ENCODE measurements at regions not wholly inside any gene's neighbourhood (a gene's known extent, or its start where the extent isn't known, plus 50 kb on each side); places are given as distances from the start of the nearest gene placed in this dataset.

GRCh38 chr7:153564391-153564790, 487.8 kb upstream of the DPP6 start:
- no peaks in the 10 kb centered on the region for H3K4me1 Mint-ChIP-seq
- Histone ChIP-seq H3K9ac (ENCODE audit: insufficient read depth, low read length, poor library complexity, severe bottlenecking) (no peak overlapping the region), H3K27ac (ENCODE audit: low read depth in 1 of 2, low read length in 2 of 2) (no peak overlapping the region), H3K4me1 (ENCODE audit: control insufficient read depth in 1 of 2, insufficient read depth in 2 of 2, low read length in 2 of 2) (no peaks in the 10 kb centered on the region), H3K27me3 (ENCODE audit: control insufficient read depth in 2 of 2, insufficient read depth in 2 of 2, low read length in 2 of 2) (no peaks in the 10 kb centered on the region), H3K79me2 (ENCODE audit: insufficient read depth, low read length) (no peaks in the 10 kb centered on the region), H3K4me2 (replicated peaks; ENCODE audit: extremely low read depth, low read length, poor library complexity, severe bottlenecking) (no peak overlapping the region), H2AFZ (ENCODE audit: insufficient read depth, low read depth, low read length, poor library complexity, severe bottlenecking) (no peak overlapping the region), H3K36me3 (replicated peaks in 1 of 2; ENCODE audit: control insufficient read depth in 1 of 2, insufficient read depth in 2 of 2, low read length in 2 of 2) (no peaks in the 10 kb centered on the region), H4K20me1 (ENCODE audit: insufficient read depth, low read length) (no peaks in the 10 kb centered on the region), H3K4me3 (replicated peaks in 1 of 3; ENCODE audit: low read depth in 2 of 3, low read length in 3 of 3) (no peak overlapping the region), H3K9me3 (replicated peaks in 1 of 2; ENCODE audit: control insufficient read depth in 1 of 2, insufficient read depth in 1 of 2, low read length in 2 of 2) (peaks cover 40 to 49% of the 10 kb centered on the region in 2 donors)
- no peak overlapping the region for H3K27ac Mint-ChIP-seq
- 67% methylated on average over 1 of the region's 6 CpGs for WGBS (ENCODE audit: insufficient coverage)
- intact Hi-C loops (cut with micrococcal nuclease) = no loop called here
- peaks cover 7 to 30% (median 26%) of the 10 kb centered on the region in 7 donors for H3K9me3 Mint-ChIP-seq
- H3K36me3 Mint-ChIP-seq = no peaks in the 10 kb centered on the region
- TF ChIP-seq CTCF (IDR thresholded peaks at IDR 0.05) = no peak
- peaks cover 0 to 2% (median 0%) of the 10 kb centered on the region in 3 donors for H3K27me3 Mint-ChIP-seq (ENCODE audit: low read depth in 3 of 3)
- no peak for DNase-seq
- H3K4me3 Mint-ChIP-seq = no peak overlapping the region

GRCh38 chr7:153566324-153566723, 485.9 kb upstream of the DPP6 start:
- H3K36me3 ChIP-seq (replicated peaks in 1 of 2; ENCODE audit: control insufficient read depth in 1 of 2, insufficient read depth in 2 of 2, low read length in 2 of 2) = no peaks in the 10 kb centered on the region

More at GRCh38 chr7:153566324-153566723, 485.9 kb upstream of the DPP6 start:
- TF ChIP-seq CTCF (IDR thresholded peaks at IDR 0.05) = no peak
- Mint-ChIP-seq H3K27me3 (ENCODE audit: low read depth in 3 of 3) (peaks cover 0 to 2% (median 0%) of the 10 kb centered on the region in 3 donors), H3K4me3 (no peak overlapping the region), H3K36me3 (no peaks in the 10 kb centered on the region), H3K4me1 (no peaks in the 10 kb centered on the region), H3K27ac (no peak overlapping the region), H3K9me3 (peaks cover 19 to 33% (median 26%) of the 10 kb centered on the region in 7 donors)
- Histone ChIP-seq H4K20me1 (ENCODE audit: insufficient read depth, low read length) (no peaks in the 10 kb centered on the region), H2AFZ (ENCODE audit: insufficient read depth, low read depth, low read length, poor library complexity, severe bottlenecking) (no peak overlapping the region), H3K9ac (ENCODE audit: insufficient read depth, low read length, poor library complexity, severe bottlenecking) (no peak overlapping the region), H3K4me3 (replicated peaks in 1 of 3; ENCODE audit: low read depth in 2 of 3, low read length in 3 of 3) (no peak overlapping the region), H3K27ac (ENCODE audit: low read depth in 1 of 2, low read length in 2 of 2) (no peak overlapping the region), H3K79me2 (ENCODE audit: insufficient read depth, low read length) (no peaks in the 10 kb centered on the region), H3K4me1 (ENCODE audit: control insufficient read depth in 1 of 2, insufficient read depth in 2 of 2, low read length in 2 of 2) (no peaks in the 10 kb centered on the region), H3K27me3 (ENCODE audit: control insufficient read depth in 2 of 2, insufficient read depth in 2 of 2, low read length in 2 of 2) (no peaks in the 10 kb centered on the region), H3K9me3 (replicated peaks in 1 of 2; ENCODE audit: control insufficient read depth in 1 of 2, insufficient read depth in 1 of 2, low read length in 2 of 2) (peaks cover 36 to 60% of the 10 kb centered on the region in 2 donors), H3K4me2 (replicated peaks; ENCODE audit: extremely low read depth, low read length, poor library complexity, severe bottlenecking) (no peak overlapping the region)
- no peak for DNase-seq
- WGBS (ENCODE audit: insufficient coverage) = 94% methylated on average over 2 of the region's 6 CpGs
- intact Hi-C loops (cut with micrococcal nuclease) = no loop called here

All from CD14-positive monocyte (primary cell).